HUES6 (cell line): ENCODE measurements at regions not wholly inside any gene's neighbourhood (a gene's known extent, or its start where the extent isn't known, plus 50 kb on each side); places are given as distances from the start of the nearest gene placed in this dataset.

ENCODE experiments used
- H3K27ac ChIP-seq: 2 replicates; pipeline ENCODE4 v1.7.0; 2013; ENCODE audit warnings: low read depth, mild to moderate bottlenecking, low read length, inconsistent platforms
- H3K27me3 ChIP-seq: 2 replicates; pipeline ENCODE4 v1.6.1; 2013; ENCODE audit warnings: low read length; ENCODE audit not compliant: control insufficient read depth, insufficient read depth
- H3K36me3 ChIP-seq: 2 replicates; pipeline ENCODE4 v1.6.1; 2013; ENCODE audit warnings: low read length; ENCODE audit not compliant: control insufficient read depth, insufficient read depth
- H3K4me1 ChIP-seq: 2 replicates; pipeline ENCODE4 v1.6.1; 2013; ENCODE audit warnings: low read length; ENCODE audit not compliant: control insufficient read depth, insufficient read depth
- H3K4me3 ChIP-seq: 2 replicates; pipeline ENCODE4 v1.5.1; 2013; ENCODE audit warnings: low read depth, low read length
- H3K9ac ChIP-seq: one replicate; pipeline ENCODE4 v1.6.1; 2013; ENCODE audit warnings: mild to moderate bottlenecking, low read length
- H3K9me3 ChIP-seq: 2 replicates; pipeline ENCODE4 v1.6.1; 2013; ENCODE audit warnings: low read depth, low read length; ENCODE audit not compliant: control insufficient read depth, insufficient read depth

DNA sequence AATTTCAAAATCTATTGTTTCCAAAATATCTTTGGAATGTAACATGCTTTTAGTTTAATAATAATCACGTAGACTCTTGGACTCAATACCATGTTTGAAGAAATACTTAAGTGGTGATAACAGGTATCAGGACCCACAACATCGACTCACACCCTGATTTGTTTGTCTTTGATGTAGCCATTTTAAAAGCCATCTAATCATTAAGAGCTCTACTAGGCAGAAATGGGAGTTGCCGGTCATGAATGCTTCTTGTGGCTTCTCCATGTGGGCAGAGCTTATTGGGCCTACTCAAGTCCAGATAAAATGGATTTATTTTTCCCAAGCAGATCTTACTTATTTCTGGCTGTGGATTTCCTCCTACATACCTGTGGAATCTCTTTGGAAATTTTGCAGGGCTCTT is 261.6 kb upstream of the NR2F2 start:
- no peak overlapping the region for H3K4me3 ChIP-seq
- H3K9me3 ChIP-seq, result no peaks in the 10 kb centered on the region
- no peaks in the 10 kb centered on the region; the same call in 1 of the 2 replicates for H3K27me3 ChIP-seq
- no peaks in the 10 kb centered on the region for H3K4me1 ChIP-seq
- no peaks in the 10 kb centered on the region for H3K36me3 ChIP-seq
- no peak overlapping the region for H3K9ac ChIP-seq
- H3K27ac ChIP-seq, result no peak overlapping the region

DNA sequence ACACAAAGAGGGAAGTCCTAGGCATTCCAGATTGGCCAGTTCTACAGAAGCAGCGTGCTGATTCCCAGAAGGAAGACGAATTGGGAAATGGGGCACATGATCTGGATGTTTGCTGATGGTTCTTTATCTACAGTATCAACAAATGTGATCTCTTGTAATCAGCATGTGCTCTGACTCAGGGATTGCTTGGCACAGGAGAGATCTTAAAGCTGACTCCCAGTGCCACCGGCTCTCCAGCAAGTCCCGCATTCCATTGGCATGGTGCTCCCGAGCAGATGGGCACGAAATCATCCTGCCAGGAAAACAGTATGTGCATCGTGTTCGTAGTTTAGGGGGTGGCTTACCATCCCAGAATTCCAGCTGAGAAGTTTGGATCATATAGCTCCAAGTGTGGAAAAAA is 259.9 kb upstream of the NR2F2 start:
- Histone ChIP-seq H3K4me3 (no peak overlapping the region), H3K9me3 (no peaks in the 10 kb centered on the region), H3K36me3 (no peaks in the 10 kb centered on the region), H3K9ac (no peak overlapping the region), H3K4me1 (no peaks in the 10 kb centered on the region), H3K27ac (no peak overlapping the region), H3K27me3 (peaks cover 10% of the 10 kb centered on the region; the same call in 1 of the 2 replicates)

DNA sequence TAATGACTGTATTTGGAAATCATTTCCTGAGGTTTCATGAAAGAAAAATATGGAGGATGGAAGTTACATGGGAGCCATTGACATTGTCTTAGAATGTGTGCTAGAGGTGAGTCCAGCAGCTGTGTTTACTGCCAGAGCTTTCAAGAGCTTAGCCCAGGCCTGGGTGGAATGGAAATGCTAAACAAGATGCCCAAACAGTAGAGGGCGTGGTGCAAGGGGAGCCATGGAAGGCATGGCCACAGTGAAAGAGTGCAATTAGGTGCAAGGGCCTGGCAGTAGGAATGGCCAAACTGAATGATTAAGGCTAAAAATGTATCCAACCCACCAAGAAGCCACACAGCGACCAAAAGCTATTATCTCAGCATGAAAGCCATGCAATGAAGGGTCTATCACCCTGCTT is 257.7 kb upstream of the NR2F2 start:
- Histone ChIP-seq H3K4me1 (no peaks in the 10 kb centered on the region), H3K27ac (no peak overlapping the region), H3K9ac (no peak overlapping the region), H3K4me3 (no peak overlapping the region), H3K9me3 (no peaks in the 10 kb centered on the region), H3K27me3 (peaks cover 22% of the 10 kb centered on the region; the same call in 1 of the 2 replicates), H3K36me3 (no peaks in the 10 kb centered on the region)

DNA sequence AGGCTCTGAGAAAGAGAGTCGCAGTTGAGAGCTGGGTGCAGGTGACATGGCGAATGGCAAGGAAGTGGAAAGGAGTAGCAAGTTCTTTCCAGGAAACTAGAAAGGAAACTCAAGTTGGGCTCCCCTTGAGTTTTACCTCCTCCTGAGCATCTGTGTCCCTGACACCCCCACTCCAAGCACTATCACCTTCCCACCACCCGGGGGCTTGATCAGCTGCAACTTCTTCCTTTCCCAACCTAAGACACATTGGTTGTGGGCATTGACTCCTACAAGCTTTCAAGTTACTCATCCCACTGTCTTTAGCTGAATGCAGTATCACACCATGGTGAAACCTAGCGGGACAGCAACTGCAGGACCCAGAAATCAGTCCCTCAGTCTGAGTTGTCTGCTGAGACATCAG is 256.6 kb upstream of the NR2F2 start:
- Histone ChIP-seq H3K36me3 (no peaks in the 10 kb centered on the region), H3K27ac (no peak overlapping the region), H3K4me1 (no peaks in the 10 kb centered on the region), H3K4me3 (no peak overlapping the region), H3K27me3 (peaks cover 24% of the 10 kb centered on the region), H3K9me3 (no peaks in the 10 kb centered on the region), H3K9ac (no peak overlapping the region)

DNA sequence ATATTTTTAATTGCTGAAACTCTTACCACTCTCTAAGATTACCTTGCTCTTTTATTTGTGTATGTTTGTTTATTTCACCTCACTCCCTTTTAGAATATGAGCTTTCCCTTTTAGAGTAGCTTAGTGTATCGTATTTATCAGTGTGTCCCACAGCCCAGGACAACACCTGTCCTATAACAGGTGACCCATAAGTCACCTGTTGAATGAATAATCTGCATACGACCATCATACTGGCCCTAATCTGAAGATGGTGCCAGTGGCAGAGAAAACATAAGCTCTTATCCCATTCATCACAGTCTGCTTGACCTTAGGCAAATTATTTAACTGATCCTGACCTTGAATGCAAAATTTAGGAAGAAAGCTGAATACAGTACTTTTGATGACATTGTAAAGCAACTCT is 254.6 kb upstream of the NR2F2 start:
- Histone ChIP-seq H3K36me3 (no peaks in the 10 kb centered on the region), H3K9me3 (no peaks in the 10 kb centered on the region), H3K4me1 (no peaks in the 10 kb centered on the region)

DNA sequence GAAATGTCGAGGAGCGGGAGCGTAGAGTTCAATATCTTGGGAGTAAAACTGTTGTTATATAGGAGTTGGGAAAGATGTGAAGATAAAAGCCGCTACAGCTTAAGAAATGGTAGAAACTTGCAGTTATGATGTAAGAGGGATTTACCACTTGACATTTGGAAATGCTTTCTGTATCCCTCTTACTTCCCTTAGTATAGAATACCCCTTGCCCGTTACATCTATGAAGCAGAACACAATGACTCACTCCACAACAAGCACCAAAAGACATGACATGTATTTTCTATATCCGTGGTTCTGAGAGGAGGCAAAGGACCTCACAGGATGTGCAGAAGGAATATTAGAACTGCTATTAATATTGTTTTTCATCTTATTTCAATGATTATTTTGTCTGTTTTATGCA is 254.2 kb upstream of the NR2F2 start:
- H3K27me3 ChIP-seq, result peaks cover 41% of the 10 kb centered on the region
- H3K4me1 ChIP-seq, result no peaks in the 10 kb centered on the region
- no peaks in the 10 kb centered on the region for H3K9me3 ChIP-seq

More for the DNA sequence above, 254.6 kb upstream of the NR2F2 start:
- Histone ChIP-seq H3K9ac (no peak overlapping the region), H3K4me3 (no peak overlapping the region), H3K27me3 (peaks cover 37% of the 10 kb centered on the region), H3K27ac (no peak overlapping the region)

DNA sequence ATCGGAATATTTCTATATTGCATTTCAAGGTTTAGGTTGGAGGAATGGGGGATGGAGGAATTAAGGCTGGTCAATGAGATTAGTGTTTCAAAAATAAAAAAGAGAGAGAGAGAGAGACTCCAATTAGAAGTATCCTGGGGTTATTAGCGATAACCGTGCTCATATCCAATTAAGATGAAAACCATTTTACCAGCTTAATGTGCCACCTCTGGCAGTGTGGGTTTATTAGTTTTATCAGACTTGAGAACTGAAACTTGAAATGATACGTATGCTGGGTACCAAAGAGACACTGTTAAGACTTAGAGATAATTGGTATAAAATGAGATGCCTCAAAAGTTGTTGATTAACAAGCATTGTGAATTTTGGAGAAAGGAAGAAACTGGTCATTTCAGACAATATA is 251.5 kb upstream of the NR2F2 start:
- H3K27ac ChIP-seq, result no peak overlapping the region
- H3K36me3 ChIP-seq, result no peaks in the 10 kb centered on the region
- H3K4me3 ChIP-seq, result no peak overlapping the region
- no peaks in the 10 kb centered on the region for H3K4me1 ChIP-seq
- no peaks in the 10 kb centered on the region for H3K9me3 ChIP-seq
- no peak overlapping the region for H3K9ac ChIP-seq
- H3K27me3 ChIP-seq, result peaks cover 65% of the 10 kb centered on the region

More for the DNA sequence above, 254.2 kb upstream of the NR2F2 start:
- Histone ChIP-seq H3K36me3 (no peaks in the 10 kb centered on the region), H3K9ac (no peak overlapping the region), H3K4me3 (no peak overlapping the region), H3K27ac (no peak overlapping the region)

DNA sequence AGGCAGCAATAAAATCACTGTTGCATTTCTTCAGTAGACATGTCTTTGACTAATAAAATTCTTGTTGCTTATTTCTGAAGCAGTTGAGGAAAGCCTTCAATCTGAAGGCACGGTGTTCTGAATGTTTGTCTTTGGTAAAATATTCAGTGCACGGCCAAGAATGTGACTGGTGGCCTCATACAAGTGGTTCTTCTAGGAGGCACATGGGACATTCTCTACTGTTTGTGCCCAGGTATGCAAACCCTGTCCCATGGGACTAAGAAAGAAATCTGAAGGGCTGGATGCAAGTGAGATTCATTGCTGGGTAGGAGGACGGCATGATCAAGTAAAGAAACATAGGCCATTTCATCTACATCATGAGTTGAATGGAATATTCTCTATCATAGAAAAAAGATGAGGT is 250.6 kb upstream of the NR2F2 start:
- H3K9ac ChIP-seq, result no peak overlapping the region
- H3K4me1 ChIP-seq, result no peaks in the 10 kb centered on the region
- H3K36me3 ChIP-seq, result no peaks in the 10 kb centered on the region
- no peak overlapping the region for H3K4me3 ChIP-seq
- peaks cover 70% of the 10 kb centered on the region for H3K27me3 ChIP-seq
- H3K9me3 ChIP-seq, result no peaks in the 10 kb centered on the region
- H3K27ac ChIP-seq, result no peak overlapping the region

DNA sequence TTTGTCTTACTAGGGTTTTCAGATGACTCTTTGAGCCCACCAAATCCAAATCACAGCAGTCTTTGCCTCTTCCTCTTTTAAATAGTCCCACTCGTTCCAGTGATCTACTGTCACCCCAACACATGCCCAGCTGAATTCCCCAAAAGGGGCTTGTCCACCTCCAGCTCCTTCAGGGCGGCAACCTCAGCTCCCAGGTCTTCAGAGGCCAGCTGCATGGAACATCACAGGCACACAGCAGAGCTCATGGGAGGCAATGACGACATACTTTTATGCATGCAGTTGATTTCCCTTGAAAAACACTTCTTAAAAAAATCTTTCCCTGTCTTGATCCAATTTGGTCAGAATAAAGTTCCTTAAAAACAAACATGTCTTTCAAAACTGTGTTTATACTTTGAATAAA is 244.3 kb upstream of the NR2F2 start:
- peaks cover 24% of the 10 kb centered on the region for H3K4me1 ChIP-seq
- H3K4me3 ChIP-seq, result no peak overlapping the region
- no peak overlapping the region for H3K9ac ChIP-seq
- peaks cover 93% of the 10 kb centered on the region for H3K27me3 ChIP-seq
- H3K36me3 ChIP-seq, result no peaks in the 10 kb centered on the region
- no peaks in the 10 kb centered on the region for H3K9me3 ChIP-seq
- no peak overlapping the region for H3K27ac ChIP-seq

DNA sequence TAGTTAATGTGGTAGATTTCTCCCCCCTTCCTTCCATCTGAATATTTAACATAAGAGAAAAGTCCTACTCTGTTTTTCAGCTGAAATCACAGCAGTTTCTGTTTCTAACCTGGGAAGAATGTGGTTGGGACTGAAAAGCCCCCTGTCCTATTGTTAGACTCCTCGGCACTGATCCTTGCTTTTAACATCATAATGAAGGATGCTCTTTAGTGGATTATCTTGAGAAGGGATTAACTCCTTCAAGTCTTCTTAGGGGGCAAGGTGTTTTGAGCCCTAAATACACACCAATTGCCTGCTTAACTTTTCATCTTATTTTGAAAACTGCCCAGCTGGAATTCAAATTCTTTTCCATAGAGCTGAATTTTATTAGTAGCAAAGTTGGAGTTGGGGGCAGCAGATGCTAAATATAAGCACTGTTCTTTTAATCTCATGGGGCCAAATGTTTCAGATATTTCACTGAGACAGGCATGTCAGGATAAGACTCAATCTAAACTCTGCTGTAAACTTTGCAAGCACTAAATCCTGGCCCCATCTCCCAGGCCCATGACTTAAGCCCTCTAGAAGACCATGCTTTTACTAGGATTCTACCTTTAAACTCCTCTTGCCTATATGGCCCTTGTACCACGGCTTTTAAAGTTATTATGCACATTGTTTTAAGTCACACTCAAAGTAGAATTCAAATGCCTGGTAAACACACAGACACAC is 243.2 kb upstream of the NR2F2 start:
- H3K4me1 ChIP-seq, result peaks cover 24% of the 10 kb centered on the region
- H3K27ac ChIP-seq, result no peak overlapping the region
- H3K36me3 ChIP-seq, result no peaks in the 10 kb centered on the region
- H3K4me3 ChIP-seq, result no peak overlapping the region
- no peak overlapping the region for H3K9ac ChIP-seq
- no peaks in the 10 kb centered on the region for H3K9me3 ChIP-seq
- peaks cover 93% of the 10 kb centered on the region for H3K27me3 ChIP-seq

DNA sequence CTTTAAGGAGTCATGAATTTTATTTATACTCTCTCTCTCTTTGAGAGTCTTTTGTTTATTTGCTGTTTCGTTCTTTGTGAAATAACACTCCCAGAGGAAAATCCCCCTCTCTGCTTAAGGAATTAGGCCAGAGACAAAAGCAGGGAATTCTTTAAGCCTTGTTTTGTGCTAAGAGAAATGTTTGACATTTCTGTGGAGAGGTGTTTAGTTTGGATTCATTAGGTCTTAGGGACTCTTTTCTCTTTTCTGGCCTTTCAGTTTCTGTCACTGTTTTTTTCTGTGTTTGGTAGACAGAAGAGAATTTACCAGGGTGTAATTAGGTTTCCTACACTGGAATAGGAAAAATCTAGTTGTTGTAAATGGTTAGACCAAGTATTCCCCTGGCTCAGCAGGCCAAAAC is 241.8 kb upstream of the NR2F2 start:
- no peak overlapping the region for H3K27ac ChIP-seq
- no peaks in the 10 kb centered on the region for H3K36me3 ChIP-seq
- no peaks in the 10 kb centered on the region for H3K9me3 ChIP-seq
- peaks cover 24% of the 10 kb centered on the region for H3K4me1 ChIP-seq
- H3K4me3 ChIP-seq, result no peak overlapping the region
- H3K9ac ChIP-seq, result no peak overlapping the region
- peaks cover 95% of the 10 kb centered on the region for H3K27me3 ChIP-seq
